ENCODE measurements at regions not wholly inside any gene's neighbourhood (a gene's known extent, or its start where the extent isn't known, plus 50 kb on each side); places are given as distances from the start of the nearest gene placed in this dataset.

DNA sequence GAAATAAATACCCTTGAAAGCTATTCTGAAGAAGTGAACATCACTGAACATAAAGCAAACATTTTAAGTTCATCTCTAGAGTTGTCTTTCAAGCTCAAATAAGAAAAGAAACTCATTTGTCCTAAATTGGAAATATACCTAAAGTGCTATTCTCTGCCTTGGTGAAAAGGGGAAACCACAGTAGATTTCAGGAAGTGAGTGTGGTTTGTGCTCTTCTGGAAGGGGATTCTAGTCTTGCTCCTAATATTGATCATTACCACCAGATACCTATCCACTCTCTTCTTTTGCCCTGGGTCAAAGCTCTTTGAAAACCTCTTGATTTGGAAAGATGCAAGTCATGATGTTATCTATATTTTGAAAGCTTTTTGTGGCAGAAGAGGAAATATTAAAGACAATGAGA, 798.1 kb downstream of the ADGRL2 start:
- DNase-seq = no peak

- no peak for DNase-seq
Measured at GRCh38 chr1:82598337-82598736, 797.6 kb downstream of the ADGRL2 start.

- DNase-seq = no peak
Measured at GRCh38 chr1:82597649-82598048, 796.9 kb downstream of the ADGRL2 start.

DNA sequence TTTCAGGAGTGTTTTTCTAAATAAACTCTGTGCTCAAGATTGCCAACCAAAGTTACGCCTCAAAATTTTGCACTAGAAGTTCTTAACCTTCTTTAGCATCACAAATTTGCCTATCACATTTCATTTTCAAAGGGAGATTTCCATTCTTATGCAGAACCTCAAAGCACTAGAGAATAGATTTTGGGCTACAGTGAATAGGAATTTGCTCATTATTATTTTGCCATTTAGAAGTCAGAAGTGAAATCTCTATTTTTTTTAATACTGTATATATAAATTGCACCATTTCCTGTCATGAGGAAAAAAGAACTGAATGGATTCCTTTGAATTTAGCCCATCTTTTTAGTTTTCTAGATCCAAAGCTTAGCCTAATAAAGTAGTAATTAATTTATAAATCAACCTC, 796.4 kb downstream of the ADGRL2 start:
- no peak for DNase-seq

DNA sequence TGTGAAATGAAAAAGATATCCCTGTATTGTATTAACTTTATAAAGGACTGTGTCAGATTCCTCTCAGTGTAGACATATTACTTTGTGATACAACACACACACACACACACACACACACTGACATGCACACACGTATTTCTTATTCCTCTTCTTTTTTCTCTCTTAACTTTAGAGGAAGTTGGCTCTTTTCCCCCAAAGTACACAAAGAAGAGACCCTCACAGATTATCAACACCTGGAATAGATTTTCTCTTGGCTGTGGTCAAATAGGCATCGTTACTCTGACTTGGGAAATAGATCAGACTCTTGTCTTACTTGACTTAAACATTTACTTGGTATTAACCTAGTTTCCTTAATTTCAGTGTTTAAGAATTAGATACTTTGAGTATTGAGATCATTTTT, 792.8 kb downstream of the ADGRL2 start:
- DNase-seq = no peak

DNA sequence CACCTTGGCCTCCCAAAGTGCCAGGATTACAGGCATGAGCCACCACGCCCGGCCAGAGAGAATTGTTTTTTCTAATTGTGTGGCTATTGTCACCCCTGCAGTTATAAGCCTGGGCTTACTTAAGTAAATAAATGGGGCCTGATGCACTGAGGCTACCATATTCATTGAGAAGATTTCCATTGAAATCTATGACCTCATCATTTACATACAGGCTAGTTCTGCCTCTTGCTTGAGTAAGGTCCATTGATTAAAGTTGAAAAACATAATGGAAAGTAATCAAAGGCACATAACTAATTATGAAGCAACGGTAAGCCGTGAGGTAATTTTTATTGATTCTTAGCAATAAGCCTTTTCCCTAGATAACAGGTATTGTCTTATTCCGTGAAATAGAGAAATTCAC, 788.9 kb downstream of the ADGRL2 start:
- DNase-seq = no peak

- no peak for DNase-seq
Measured at GRCh38 chr1:82587371-82587770, 786.6 kb downstream of the ADGRL2 start.

DNA sequence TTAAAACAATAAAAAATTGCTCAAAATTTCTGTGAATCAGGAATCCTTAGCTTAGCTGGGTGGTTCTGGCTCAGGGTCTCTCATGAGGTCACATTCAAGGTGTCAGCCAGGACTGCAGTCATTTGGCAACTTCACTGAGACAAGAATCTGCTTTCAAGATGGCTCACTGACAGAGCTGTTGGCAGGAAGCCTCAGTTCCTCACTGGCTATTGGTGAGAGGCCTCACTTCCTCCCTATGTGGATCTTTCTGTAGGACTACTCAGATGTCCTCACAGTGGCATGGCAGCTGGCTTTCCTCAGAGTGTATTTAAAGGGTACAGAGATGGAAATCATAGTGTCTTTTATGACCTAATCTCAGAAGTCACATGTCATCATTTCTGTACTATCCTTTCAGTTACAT, 785.7 kb downstream of the ADGRL2 start:
- DNase-seq = no peak

DNA sequence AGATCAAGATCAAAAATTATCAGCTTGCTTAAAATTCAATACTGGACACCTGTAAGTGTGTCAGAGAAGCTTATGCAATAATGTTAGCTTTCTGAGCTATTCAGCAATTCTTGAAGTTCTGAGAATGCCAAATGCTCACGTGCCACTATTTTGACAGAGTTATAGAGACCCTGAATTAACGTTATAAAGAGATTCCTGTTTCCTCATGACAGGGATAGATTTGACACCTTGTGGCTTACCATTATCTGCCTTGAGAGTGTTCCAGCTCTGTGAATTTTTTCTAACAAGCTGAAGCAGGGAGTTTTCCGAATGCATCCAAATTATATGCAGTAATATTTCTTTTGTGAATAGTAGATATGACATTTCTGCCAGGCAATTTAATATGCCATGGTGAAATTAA, 781.6 kb downstream of the ADGRL2 start:
- no peak for DNase-seq

- DNase-seq = no peak
Measured at GRCh38 chr1:82578086-82578726, 777.5 kb downstream of the ADGRL2 start.

- DNase-seq = no peak
Measured at GRCh38 chr1:82567348-82567747, 766.6 kb downstream of the ADGRL2 start.

GRCh38 chr1:82565546-82565945, 764.8 kb downstream of the ADGRL2 start:
- peak; percentile 16 for DNase-seq

- DNase-seq = no peak
Measured at GRCh38 chr1:82565146-82565545, 764.4 kb downstream of the ADGRL2 start.

- DNase-seq = no peak
Measured at GRCh38 chr1:82564333-82564732, 763.6 kb downstream of the ADGRL2 start.

- no peak for DNase-seq
Measured at GRCh38 chr1:82562448-82562847, 761.7 kb downstream of the ADGRL2 start.

DNA sequence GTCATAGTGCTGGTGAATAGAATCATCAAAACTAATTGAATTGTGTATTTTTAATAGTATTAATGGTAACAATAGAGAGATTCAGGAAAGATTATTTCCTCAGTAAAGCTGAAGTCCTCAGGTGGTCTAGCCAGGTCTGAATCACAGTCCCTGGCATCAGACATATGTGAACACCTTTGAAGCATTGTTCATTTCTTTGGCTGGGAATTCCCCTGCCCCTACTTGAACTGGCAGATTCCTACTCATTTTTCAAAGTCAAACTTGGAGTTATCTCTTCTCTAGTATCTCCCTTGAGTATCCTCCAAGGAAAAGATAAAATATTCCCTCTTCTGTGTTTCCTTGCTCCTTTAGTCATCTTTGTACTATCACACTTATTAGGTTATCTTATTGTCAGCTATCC, 759.8 kb downstream of the ADGRL2 start:
- DNase-seq = no peak

GRCh38 chr1:82555501-82555900, 754.8 kb downstream of the ADGRL2 start:
- DNase-seq = no peak

GRCh38 chr1:82549841-82550240, 749.1 kb downstream of the ADGRL2 start:
- no peak for DNase-seq

GRCh38 chr1:82542766-82543165, 742.0 kb downstream of the ADGRL2 start:
- DNase-seq = no peak

DNA sequence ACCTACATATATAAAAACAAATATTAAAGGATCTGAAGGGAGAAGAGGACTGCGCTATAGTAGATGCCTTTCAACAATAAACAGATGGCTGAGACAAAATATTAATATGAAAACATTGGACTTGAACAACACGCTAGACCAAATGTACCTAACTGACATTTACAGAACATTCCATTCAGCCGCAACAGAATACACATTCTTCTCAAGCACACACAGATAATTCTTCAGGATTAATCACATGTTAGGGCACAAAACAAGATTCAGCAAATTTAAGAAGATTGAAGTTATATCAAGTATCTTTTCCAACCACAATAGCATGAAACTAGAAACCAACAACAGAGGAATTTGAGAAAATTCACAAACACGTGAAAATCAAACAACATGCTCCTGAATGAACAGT, 741.4 kb downstream of the ADGRL2 start:
- no peak for DNase-seq

- no peak for DNase-seq
Measured at GRCh38 chr1:82540006-82540405, 739.3 kb downstream of the ADGRL2 start.

- DNase-seq = no peak
Measured at GRCh38 chr1:82538876-82539275, 738.1 kb downstream of the ADGRL2 start.

GRCh38 chr1:82534996-82535395, 734.3 kb downstream of the ADGRL2 start:
- no peak for DNase-seq

DNA sequence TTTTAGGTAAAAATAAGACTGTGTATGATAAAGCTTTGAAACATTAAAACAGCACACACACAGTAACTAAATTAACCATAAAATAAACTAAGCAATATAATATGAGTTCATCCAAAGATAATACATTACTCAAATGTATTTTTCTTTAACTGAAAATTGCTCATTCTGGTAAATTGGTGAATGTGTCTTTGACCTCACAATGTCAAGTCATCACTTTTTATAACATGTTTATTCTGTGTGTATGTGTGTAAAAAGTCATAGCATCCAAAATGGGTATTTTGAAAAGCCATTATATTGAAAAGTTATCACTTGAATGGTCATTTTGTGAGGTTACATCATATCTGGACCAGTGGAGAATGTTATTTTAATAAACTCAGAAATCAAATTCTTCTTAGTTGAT, 724.6 kb downstream of the ADGRL2 start:
- DNase-seq = no peak

- DNase-seq = no peak
Measured at GRCh38 chr1:82520611-82521010, 719.9 kb downstream of the ADGRL2 start.

DNA sequence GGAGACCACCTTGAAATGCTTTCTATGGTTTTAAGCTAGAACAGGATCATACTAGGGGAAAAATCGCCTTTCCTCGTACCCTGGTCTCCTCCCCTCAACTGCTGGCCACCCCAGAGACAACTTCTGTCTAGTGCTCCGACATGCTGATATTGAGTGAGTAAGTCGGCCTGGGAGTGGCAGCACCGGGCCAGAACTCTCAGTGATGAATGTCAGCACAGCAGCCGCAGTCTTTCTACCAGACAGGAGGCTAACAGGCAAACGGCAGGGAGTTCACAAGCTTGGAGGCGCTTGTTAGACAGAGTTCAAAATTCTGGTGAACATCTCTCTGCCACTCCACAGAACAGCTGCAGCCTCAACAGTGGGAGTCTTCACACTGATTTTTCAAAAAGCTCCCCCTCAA, 716.9 kb downstream of the ADGRL2 start:
- no peak for DNase-seq
